NCI-H748 (cell line): ENCODE measurements at regions not wholly inside any gene's neighbourhood (a gene's known extent, or its start where the extent isn't known, plus 50 kb on each side); places are given as distances from the start of the nearest gene placed in this dataset.
"Not testable (repeated sequence)": the region's sequence is repeated elsewhere in the genome, so short reads cannot be mapped to it uniquely, and the experiment has no call there.

ENCODE experiments used
- DNase-seq: peaks from one replicate; lab custom pipeline; 2025; ENCODE audit not compliant: unreplicated experiment; lab: John Stamatoyannopoulos, UW

DNA sequence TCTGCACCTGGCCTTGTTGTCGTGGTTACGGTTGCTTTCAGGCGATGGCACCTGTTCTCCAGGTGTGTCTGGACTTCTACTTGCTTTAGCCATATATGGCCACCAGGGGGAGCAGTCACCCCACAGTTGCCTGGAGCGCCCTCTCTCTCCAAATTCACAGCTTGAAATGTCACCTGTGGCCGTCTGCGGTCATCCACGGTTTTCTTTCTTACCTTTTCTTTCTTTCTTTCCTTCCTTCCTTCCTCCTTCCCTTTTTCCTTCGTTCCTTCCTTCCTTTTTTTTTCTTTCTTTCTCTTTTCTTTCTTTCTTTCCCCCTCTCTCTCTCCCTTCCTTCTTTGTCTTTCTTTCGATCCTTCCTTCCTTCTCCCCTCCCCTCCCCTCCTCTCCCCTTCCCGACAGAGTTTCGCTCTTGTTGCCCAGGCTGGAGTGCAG is 150.5 kb upstream of the VKORC1L1 start:
- DNase-seq = peak; percentile 94

DNA sequence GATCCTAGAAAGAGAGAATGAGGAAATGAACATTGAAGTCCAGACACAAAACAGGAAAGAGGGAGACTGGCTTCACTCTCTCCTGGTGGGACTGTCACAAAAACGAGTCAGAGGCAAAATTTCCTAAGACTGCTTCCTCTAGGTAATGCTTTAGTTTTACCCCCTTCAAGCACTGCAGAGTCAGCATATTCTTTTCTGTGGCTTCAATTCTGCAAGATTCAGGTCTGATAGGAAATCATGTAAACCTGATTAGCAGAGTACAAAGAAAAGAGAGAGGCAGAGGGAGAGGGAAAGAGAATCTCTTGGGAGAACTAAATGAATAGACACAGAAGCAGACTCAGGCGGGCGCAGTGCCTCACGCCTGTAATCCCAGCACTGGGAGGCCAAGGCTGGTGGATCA is 145.7 kb upstream of the VKORC1L1 start:
- DNase-seq = not testable (repeated sequence)

DNA sequence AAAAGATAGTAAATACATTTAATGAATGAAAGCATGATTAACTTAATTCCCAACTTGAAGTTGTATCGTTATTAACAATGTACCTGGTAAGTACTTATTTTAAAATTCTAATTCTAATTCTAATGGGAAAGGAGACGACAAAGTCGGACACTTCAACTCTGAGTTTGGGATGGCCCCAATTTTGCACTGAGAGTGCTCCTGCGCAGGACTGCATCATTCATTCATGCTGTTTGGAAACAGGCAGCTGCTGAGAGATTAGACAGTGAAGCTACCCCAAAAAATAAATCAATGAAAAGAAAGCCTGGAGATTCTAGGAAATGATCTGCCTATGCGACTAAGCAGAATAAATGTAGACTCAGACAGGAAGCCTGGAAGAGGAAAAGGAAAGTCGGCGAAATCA is 141.7 kb upstream of the VKORC1L1 start:
- DNase-seq = no peak

- peak; percentile 81 for DNase-seq
These were observed 141.3 kb upstream of the VKORC1L1 start for GRCh38 chr7:65731562-65732035.

- no peak for DNase-seq
These were observed 128.5 kb upstream of the VKORC1L1 start for GRCh38 chr7:65744406-65744805.

GRCh38 chr7:65746398-65746669 is 126.5 kb upstream of the VKORC1L1 start:
- no peak for DNase-seq

- DNase-seq = no peak
These were observed 123.8 kb upstream of the VKORC1L1 start for GRCh38 chr7:65749039-65749438.

GRCh38 chr7:65749518-65749917 is 123.4 kb upstream of the VKORC1L1 start:
- no peak for DNase-seq

DNA sequence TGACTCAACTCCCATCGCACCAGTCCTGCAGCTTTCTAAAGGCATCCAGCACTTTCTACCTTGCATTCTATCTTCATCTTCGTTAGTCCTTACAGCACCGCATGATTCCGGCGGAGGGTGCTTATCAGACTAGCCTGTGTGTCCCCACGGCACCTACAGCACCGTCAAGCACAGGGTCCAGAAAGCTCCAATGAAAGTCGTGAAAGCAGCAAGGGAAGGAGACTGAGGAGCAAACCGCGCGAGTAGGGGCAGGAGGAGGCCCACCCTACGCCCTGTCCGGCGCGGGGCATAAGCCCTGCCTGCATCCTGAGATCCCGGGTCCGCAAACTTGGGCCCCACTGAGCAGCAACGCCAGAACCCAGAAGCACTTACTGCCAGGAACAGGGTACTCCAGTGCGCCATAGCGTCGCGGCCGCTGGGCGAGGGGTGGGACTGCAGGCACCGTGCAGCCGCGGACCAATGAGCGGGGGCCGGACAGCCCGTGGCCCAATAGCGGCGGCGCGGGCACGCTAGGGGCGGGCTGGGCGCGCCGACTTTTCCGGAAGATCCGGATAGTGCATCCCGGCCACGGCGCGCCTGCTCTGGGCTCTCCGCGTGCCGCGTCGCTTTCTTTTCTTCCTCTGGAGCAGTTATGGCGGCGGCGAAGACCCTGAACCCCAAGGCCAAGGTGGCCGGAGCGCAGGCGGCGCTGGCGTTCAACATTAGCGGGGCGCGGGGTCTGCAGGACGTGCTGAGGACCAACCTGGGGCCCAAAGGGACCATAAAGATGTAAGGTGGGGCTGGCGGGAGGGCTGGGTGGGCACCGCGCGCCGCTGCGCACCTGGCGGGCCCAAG is 122.1 kb upstream of the VKORC1L1 start:
- peak; percentile 94 for DNase-seq

DNA sequence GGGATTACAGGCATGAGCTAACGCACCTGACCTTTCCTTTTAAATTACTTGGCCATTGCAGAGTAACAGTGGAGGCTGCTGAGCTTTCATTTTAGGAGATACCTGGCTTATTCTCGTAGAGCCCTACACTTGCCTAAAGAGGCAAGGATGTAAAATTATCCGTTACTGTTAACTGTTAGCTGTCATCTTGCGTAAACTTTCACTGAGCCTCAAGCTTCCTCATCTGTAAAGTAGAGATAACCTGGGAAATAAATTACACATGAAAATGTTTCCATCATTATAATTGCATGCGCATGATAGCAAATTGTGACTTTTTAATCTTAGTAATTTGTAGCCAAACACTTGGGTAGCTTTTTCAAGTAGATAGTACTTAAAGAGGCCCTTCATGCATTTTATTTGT is 118.8 kb upstream of the VKORC1L1 start:
- not testable (repeated sequence) for DNase-seq

DNA sequence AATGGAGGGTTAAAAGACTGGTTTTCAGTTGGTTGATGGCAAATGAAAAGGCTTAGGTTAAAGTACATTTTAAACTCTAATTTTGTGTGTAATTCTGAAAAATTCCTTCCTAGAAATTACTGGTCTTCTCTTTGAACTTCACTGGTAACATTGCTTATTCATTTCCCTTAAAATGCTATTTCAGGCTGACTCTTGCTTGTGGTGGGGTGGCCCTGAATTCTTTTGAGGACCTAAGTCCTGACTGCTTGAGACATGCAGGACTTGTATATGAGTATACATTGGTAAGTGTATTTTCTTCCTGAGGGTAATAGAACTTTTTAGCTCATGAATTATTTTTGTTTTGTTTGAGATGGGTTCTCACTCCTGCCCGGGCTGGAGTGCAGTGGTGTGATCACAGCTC is 113.9 kb upstream of the VKORC1L1 start:
- not testable (repeated sequence) for DNase-seq

DNA sequence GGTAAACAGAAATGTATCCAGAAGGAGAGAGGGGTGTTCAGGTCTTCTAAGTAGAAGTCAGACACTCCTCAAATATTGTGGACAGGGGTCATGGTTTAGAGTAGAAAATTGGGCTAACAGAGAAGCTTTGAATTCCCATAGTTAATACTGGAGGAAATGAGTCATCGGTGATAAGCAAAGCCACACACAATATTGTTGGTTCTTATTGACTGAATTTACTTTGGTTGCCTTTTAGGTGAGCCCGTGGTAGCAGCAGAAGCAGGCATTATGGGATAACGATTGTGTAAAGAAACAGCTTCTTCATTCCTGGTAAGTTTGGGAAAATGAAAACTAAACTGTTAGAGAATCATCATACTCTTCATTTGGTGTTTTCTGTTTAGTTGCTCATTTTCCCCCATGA is 110.2 kb upstream of the VKORC1L1 start:
- not testable (repeated sequence) for DNase-seq

DNA sequence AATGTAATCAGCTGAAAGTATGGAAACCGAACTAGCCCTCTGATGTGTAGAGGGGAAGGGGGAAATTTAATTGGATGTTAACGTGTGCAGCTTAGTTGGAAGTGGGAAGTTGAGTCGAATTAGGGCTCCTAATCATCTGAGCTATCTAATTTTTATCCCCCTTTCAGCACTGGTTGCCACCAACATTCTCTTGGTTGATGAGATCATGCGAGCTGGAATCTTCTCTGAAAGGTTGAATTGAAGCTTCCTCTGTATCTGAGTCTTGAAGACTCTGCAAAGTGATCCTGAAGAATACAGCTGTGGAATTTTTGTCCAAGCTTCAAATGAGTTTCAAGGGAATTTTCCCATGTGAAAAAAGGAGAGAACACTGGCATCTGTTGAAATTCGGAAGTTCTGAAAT is 109.8 kb upstream of the VKORC1L1 start:
- not testable (repeated sequence) for DNase-seq

DNA sequence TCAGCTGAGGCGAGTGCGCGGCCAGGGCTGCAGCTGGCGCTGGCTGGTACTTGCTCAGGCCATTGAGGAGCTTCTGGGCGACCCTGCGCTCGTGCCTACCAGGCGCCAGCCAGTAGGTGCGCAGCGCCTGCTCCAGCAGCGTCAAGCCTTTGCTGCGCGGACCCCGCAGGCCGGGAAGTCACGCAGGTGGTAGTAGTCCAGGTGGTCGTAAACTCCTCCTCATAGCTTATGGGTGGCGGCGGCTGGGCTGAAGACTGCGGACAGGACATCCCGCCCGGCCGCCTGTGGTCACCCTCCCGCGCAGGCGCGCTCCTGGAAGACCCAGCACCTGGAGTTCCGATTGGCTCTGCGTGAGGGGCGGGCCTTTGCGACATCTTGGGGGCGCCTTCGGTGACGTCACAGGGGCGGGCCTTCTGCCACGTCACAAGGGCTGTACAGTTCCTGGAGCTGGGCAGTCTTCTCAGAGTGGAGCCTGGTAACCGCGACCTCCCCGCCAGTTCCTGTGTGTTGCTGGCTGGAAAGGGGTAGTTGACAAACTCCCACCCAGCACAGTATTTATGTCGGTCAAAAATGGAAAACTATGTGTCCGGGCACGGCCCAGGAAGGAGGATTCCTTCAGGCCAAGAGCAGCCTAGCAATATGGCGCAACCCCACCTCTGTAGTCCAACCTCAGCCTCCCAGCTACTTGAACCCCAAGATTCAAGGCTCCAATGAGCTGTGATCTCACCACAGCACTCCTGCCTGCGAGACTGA is 102.2 kb upstream of the VKORC1L1 start:
- peak; percentile 90 for DNase-seq

DNA sequence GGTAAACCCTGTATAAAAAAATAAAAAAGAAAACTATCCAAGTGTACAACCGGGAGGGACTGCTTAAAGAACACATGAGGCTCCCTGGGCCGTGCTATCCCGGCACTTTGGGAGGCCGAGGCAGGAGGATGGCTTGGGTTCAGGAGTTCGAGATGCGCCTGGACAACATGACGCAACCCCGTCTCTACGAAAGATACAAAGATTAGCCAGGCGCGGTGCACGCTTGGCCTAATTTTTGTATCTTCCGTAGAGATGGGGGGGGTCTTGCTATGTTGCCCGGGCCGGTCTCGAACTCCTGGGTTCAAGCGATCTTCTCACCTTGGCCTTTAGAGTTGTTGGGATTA is 101.7 kb upstream of the VKORC1L1 start:
- not testable (repeated sequence) for DNase-seq

- not testable (repeated sequence) for DNase-seq
These were observed 96.2 kb upstream of the VKORC1L1 start for GRCh38 chr7:65776677-65777076.

DNA sequence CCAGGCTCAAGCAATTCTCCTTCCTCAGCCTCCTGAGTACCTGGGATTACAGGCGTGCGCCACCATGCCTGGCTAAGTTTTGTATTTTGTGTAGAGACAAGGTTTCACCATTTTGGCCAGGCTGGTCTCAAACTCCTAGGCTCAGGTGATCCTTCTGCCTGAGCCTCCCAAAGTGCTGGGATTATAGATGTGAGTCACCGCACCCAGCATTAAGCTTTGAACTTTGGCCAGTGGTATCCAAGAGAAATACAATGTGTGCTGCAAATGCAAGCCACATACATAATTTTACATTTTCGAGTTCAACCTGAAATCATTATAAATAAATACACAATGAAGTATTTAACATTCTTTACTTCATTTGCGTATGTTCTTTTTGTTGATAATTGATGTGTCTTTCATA is 82.9 kb upstream of the VKORC1L1 start:
- DNase-seq = not testable (repeated sequence)

DNA sequence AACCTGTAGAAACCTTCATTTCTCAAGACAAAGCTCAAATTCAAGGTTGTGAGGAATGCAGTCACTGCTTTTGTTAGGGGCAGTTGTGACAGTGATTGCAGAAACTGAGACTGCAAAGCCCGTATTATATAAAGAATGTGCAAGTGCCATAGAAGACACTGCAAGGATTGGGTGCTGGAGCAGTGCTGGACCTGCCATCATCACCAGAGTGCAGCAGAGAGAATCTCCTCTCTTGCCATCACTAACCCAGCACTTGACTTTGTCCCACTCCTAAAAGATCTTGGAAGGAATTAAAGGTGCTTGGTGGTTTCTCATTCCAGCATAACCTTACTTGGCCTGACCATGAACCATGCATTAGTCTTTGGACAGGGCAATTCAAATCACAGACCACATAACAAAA is 81.1 kb upstream of the VKORC1L1 start:
- DNase-seq = not testable (repeated sequence)

DNA sequence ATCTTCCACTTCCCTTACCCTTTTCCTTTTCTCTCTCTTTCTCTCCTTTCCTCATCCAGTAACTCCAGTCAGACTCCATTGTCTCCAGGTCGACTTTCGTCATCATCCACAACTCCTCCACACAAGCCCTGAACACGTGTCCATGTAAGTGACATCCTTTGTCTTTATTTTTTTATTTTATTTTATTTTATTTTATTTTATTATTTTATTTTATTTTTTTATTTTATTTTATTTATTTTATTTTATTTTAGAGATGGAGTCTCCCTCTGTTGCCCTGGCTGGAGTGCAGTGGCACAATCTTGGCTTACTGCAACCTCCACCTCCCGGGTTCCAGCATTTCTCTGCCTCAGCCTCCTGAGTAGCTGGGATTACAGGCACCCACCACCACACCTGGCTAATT is 80.1 kb upstream of the VKORC1L1 start:
- DNase-seq = not testable (repeated sequence)

DNA sequence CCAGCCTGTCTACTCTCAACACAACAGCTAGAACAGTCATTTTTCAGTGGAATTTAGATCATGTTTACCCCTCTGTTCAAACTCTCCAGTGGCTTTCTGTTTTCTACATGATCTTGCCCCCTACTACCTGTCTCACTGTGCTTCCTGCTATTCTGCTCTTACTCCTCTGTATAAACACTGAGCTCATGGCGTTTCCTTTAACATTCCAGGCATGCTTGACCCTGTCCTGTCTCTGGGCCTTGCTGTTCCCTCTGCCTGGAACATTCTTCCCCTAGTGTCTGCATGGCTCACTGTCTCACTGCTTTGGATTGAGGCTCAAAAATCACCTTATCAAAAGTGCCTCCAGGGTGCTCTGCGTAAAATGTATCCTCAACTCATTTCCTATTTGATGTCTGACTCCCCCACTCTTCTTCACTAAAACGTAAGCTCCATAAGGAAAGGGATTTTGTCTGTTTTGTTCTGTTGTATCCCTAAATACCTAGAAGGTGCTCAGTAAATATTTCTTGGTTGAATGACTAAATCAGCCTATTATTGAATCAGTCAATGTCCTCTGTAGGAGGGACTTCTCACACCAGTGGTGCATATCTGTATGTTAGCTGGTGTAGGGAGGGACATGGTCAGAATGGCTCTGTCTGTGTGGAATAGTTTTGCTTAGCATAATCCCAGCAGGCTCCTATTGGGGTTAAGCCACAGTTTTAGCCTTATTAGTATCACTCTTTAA is 78.0 kb upstream of the VKORC1L1 start:
- DNase-seq = not testable (repeated sequence)

DNA sequence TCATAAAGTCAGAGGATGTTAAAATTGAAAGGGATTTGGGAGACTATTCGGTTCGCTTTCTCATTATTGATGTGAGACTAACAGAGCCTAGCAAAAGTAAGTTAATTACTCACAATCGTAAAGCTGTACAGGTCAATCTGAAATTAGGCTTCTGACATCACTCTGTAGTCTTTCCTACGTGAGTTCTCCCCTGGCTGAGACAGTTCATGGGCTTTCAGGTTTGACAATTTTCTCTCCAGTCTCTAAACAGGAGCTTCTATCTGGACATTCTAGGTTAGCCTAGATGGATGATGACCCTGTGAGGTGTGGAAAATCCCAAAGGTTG is 77.5 kb upstream of the VKORC1L1 start:
- not testable (repeated sequence) for DNase-seq

DNA sequence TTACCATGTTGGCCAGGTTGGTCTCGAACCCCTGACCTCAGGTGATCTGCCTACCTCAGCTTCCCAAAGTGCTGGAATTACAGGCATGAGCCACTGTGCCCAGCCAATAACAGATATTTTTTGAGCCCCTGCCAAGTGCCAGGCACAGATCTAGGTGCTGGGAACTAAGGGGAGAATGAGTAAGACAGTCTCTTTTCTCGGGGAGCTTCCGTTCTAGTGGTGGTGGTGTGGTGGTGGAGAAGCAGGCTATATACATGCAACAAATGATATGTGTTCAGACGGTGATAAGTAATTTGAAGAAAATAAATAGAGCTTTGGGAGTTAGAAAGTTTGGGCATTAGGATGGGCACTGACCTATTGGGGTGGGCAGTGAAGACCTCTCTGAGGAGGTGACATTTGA is 76.7 kb upstream of the VKORC1L1 start:
- DNase-seq = no peak
